T-cell (primary cell): ENCODE measurements at regions not wholly inside any gene's neighbourhood (a gene's known extent, or its start where the extent isn't known, plus 50 kb on each side); places are given as distances from the start of the nearest gene placed in this dataset.

Experiments used
- ATAC-seq, 4 experiments: fragments of 200-7000 bp in 3 of 4; fragments of 150-1000 bp in 1 of 4; cut with Tn5 transposase; replicated peaks in 1 of 4; 1 replicate in 3 of 4; 2 replicates in 1 of 4; pipeline ENCODE4 v1.10.0; 2021; ENCODE audit warnings: moderate library complexity in 3 of 4, mild to moderate bottlenecking in 2 of 4, moderate number of reproducible peaks in 1 of 4
- CTCF ChIA-PET, 2 donors: fragments of 300-600 bp; sonication (Branson Sonifier 250); formaldehyde crosslinking; loops; one replicate each; lab custom pipeline; 2022; ENCODE audit warnings: antibody characterized with exemption in 2 of 2; lab: Charles Lee
- POLR2A ChIA-PET, 2 donors: fragments of 300-600 bp; sonication (Branson Sonifier 250); formaldehyde crosslinking; loops; one replicate each; lab custom pipeline; 2022; ENCODE audit warnings: antibody characterized with exemption in 2 of 2; lab: Charles Lee
- DNase-seq, 35 experiments: peaks; one replicate each; pipeline versions ENCODE4 v3.0.0 to v3.0.0-alpha.2; 2013 to 2023
- H3K27ac ChIP-seq: one replicate; pipeline ENCODE4 v1.5.1; 2013; ENCODE audit warnings: low read length
- H3K27me3 ChIP-seq, 2 experiments: replicated peaks in 1 of 2; 1 replicate in 1 of 2; 2 replicates in 1 of 2; pipeline versions ENCODE4 v1.6.1 to v1.7.0; 2013; ENCODE audit warnings: low read length in 1 of 2, mixed read lengths in 1 of 2; ENCODE audit not compliant: control insufficient read depth in 2 of 2, insufficient read depth in 2 of 2; ENCODE audit errors: extremely low read depth in 1 of 2
- H3K36me3 ChIP-seq, 2 donors: 1 replicate in 1 of 2; 2 replicates in 1 of 2; pipeline versions ENCODE4 v1.6.1 to v1.7.0; 2013; ENCODE audit warnings: low read length in 1 of 2; ENCODE audit not compliant: control insufficient read depth in 2 of 2, insufficient read depth in 1 of 2; ENCODE audit errors: extremely low read depth in 1 of 2
- H3K4me1 ChIP-seq, 2 experiments: 1 replicate in 1 of 2; 2 replicates in 1 of 2; pipeline versions ENCODE4 v1.6.1 to v1.7.0; 2013; ENCODE audit warnings: low read length in 2 of 2, mixed read lengths in 1 of 2; ENCODE audit not compliant: insufficient read depth in 2 of 2, control insufficient read depth in 1 of 2; ENCODE audit errors: extremely low read depth in 1 of 2
- H3K4me3 ChIP-seq, 2 donors: 1 replicate in 1 of 2; 2 replicates in 1 of 2; pipeline versions ENCODE4 v1.5.1 to v1.7.0; 2013; ENCODE audit warnings: mild to moderate bottlenecking in 2 of 2, low read length in 1 of 2, moderate library complexity in 1 of 2; ENCODE audit not compliant: control insufficient read depth in 1 of 2; ENCODE audit errors: extremely low read depth in 1 of 2
- H3K9me3 ChIP-seq: 2 replicates; pipeline ENCODE4 v1.7.0; 2013
- H3K27ac Mint-ChIP-seq, 2 donors: one replicate each; pipeline ENCODE4 v1.8.0; 2020 to 2021; ENCODE audit warnings: mild to moderate bottlenecking in 2 of 2, mixed read lengths in 2 of 2
- H3K27me3 Mint-ChIP-seq, 2 donors: one replicate each; pipeline ENCODE4 v1.8.0; 2021 to 2022; ENCODE audit warnings: mixed read lengths in 2 of 2
- H3K36me3 Mint-ChIP-seq: one replicate; pipeline ENCODE4 v1.8.0; 2021; ENCODE audit warnings: mixed read lengths
- H3K4me1 Mint-ChIP-seq, 3 donors: one replicate each; pipeline ENCODE4 v1.8.0; 2020 to 2022; ENCODE audit warnings: mixed read lengths in 3 of 3, mild to moderate bottlenecking in 1 of 3
- H3K4me3 Mint-ChIP-seq, 3 donors: one replicate each; pipeline ENCODE4 v1.8.0; 2020 to 2022; ENCODE audit warnings: mild to moderate bottlenecking in 3 of 3, mixed read lengths in 3 of 3, moderate library complexity in 3 of 3
- H3K9me3 Mint-ChIP-seq, 3 donors: one replicate each; pipeline ENCODE4 v1.8.0; 2020 to 2022; ENCODE audit warnings: mixed read lengths in 3 of 3
- WGBS: methylation state at CpG from one replicate; pipeline ENCODE4 v1.1.5; 2013; ENCODE audit warnings: missing lambda C conversion rate; ENCODE audit not compliant: insufficient coverage; 5-methylcytosine and 5-hydroxymethylcytosine counted together

GRCh38 chr7:118009419-118009818 lies 136.2 kb upstream of the CTTNBP2 start:
- Histone ChIP-seq H3K9me3 (no peaks in the 10 kb centered on the region), H3K27ac (no peak overlapping the region), H3K36me3 (no peaks in the 10 kb centered on the region), H3K4me3 (no peak overlapping the region), H3K27me3 (no peaks in the 10 kb centered on the region), H3K4me1 (no peaks in the 10 kb centered on the region)
- Mint-ChIP-seq H3K36me3 (no peaks in the 10 kb centered on the region), H3K27ac (no peak overlapping the region), H3K4me1 (no peaks in the 10 kb centered on the region), H3K4me3 (no peak overlapping the region), H3K27me3 (no peaks in the 10 kb centered on the region), H3K9me3 (peaks cover 0 to 13% (median 0%) of the 10 kb centered on the region in 3 donors)
- CTCF ChIA-PET: no interaction called here
- ATAC-seq: no peak
- no CpG with 5 or more reads among the region's 2 CpGs for WGBS
- POLR2A ChIA-PET: no interaction called here
- DNase-seq: no peak

- H3K27ac ChIP-seq: no peak overlapping the region
- no peaks in the 10 kb centered on the region for H3K4me1 Mint-ChIP-seq
- no CpG with 5 or more reads among the region's 3 CpGs for WGBS
- no peak overlapping the region for H3K27ac Mint-ChIP-seq
- no peak for ATAC-seq
- no peak for DNase-seq
- H3K36me3 Mint-ChIP-seq: no peaks in the 10 kb centered on the region
- H3K36me3 ChIP-seq: no peaks in the 10 kb centered on the region
- H3K9me3 Mint-ChIP-seq: peaks cover 0 to 8% (median 0%) of the 10 kb centered on the region in 3 donors
- H3K4me1 ChIP-seq: no peaks in the 10 kb centered on the region
- no peaks in the 10 kb centered on the region for H3K9me3 ChIP-seq
- no peak overlapping the region for H3K4me3 ChIP-seq
- ChIA-PET POLR2A (no interaction called here), CTCF (no interaction called here)
- H3K27me3 ChIP-seq: peaks cover 0 to 3% of the 10 kb centered on the region in 2 experiments
- H3K27me3 Mint-ChIP-seq: no peaks in the 10 kb centered on the region
- no peak overlapping the region for H3K4me3 Mint-ChIP-seq
Observed at GRCh38 chr7:118011652-118012051, 138.4 kb upstream of the CTTNBP2 start.

- WGBS: no CpG with 5 or more reads among the region's 2 CpGs
- H3K36me3 Mint-ChIP-seq: no peaks in the 10 kb centered on the region
- CTCF ChIA-PET: interaction anchor here in 1 of 2 donors (0.5 kb wide), 1 partner anchor 13 kb away, joined by 4 read pairs; no protein-coding TSS in a partner anchor
Observed at GRCh38 chr7:118013252-118014010, 140.2 kb upstream of the CTTNBP2 start.

GRCh38 chr7:118022546-118022945 lies 149.3 kb upstream of the CTTNBP2 start:
- H3K4me3 Mint-ChIP-seq: no peak overlapping the region
- no peak for DNase-seq
- no peaks in the 10 kb centered on the region for H3K36me3 Mint-ChIP-seq
- no CpG with 5 or more reads among the region's 2 CpGs for WGBS
- H3K27me3 Mint-ChIP-seq: no peaks in the 10 kb centered on the region
- no peak overlapping the region for H3K27ac Mint-ChIP-seq
- Histone ChIP-seq H3K27ac (no peak overlapping the region), H3K9me3 (no peaks in the 10 kb centered on the region), H3K4me3 (no peak overlapping the region), H3K4me1 (no peaks in the 10 kb centered on the region), H3K27me3 (peaks cover 0 to 2% of the 10 kb centered on the region in 2 experiments), H3K36me3 (no peaks in the 10 kb centered on the region)
- ATAC-seq: no peak
- ChIA-PET POLR2A (no interaction called here), CTCF (no interaction called here)
- H3K9me3 Mint-ChIP-seq: peaks cover 3 to 14% (median 6%) of the 10 kb centered on the region in 3 donors
- H3K4me1 Mint-ChIP-seq: no peaks in the 10 kb centered on the region

More at GRCh38 chr7:118013252-118014010, 140.2 kb upstream of the CTTNBP2 start:
- Mint-ChIP-seq H3K4me1 (no peaks in the 10 kb centered on the region), H3K9me3 (peaks cover 5 to 8% (median 6%) of the 10 kb centered on the region in 3 donors), H3K4me3 (no peak overlapping the region), H3K27ac (no peak overlapping the region), H3K27me3 (peaks cover 0 to 3% of the 10 kb centered on the region in 2 donors)
- POLR2A ChIA-PET: no interaction called here
- no peaks in the 10 kb centered on the region for H3K36me3 ChIP-seq
- peaks cover 0 to 3% of the 10 kb centered on the region in 2 experiments for H3K27me3 ChIP-seq
- H3K9me3 ChIP-seq: no peaks in the 10 kb centered on the region
- DNase-seq (no peak), ATAC-seq (no peak)
- no peak overlapping the region for H3K27ac ChIP-seq
- no peaks in the 10 kb centered on the region for H3K4me1 ChIP-seq
- no peak overlapping the region for H3K4me3 ChIP-seq

GRCh38 chr7:118026791-118027190 lies 153.6 kb upstream of the CTTNBP2 start:
- Mint-ChIP-seq H3K4me1 (no peaks in the 10 kb centered on the region), H3K9me3 (peaks cover 0 to 4% (median 0%) of the 10 kb centered on the region in 3 donors), H3K36me3 (no peaks in the 10 kb centered on the region), H3K27ac (no peak overlapping the region), H3K27me3 (no peaks in the 10 kb centered on the region), H3K4me3 (no peak overlapping the region)
- no peaks in the 10 kb centered on the region for H3K4me1 ChIP-seq
- 91% methylated on average over 1 of the region's 2 CpGs for WGBS
- H3K27ac ChIP-seq: no peak overlapping the region
- CTCF ChIA-PET: interaction anchor here in 1 of 2 donors (0.7 kb wide), 1 partner anchor 13 kb away, joined by 4 read pairs; no protein-coding TSS in a partner anchor
- ATAC-seq (no peak), DNase-seq (no peak)
- H3K4me3 ChIP-seq: no peak overlapping the region
- POLR2A ChIA-PET: no interaction called here
- H3K27me3 ChIP-seq: peaks cover 0 to 2% of the 10 kb centered on the region in 2 experiments
- H3K36me3 ChIP-seq: no peaks in the 10 kb centered on the region
- no peaks in the 10 kb centered on the region for H3K9me3 ChIP-seq

GRCh38 chr7:118028226-118028625 lies 155.0 kb upstream of the CTTNBP2 start:
- no peak for ATAC-seq
- no CpG with 5 or more reads among the region's 5 CpGs for WGBS
- H3K9me3 ChIP-seq: no peaks in the 10 kb centered on the region

More at GRCh38 chr7:118028226-118028625, 155.0 kb upstream of the CTTNBP2 start:
- no peaks in the 10 kb centered on the region for H3K36me3 Mint-ChIP-seq
- CTCF ChIA-PET: no interaction called here
- POLR2A ChIA-PET: no interaction called here
- no peak overlapping the region for H3K4me3 Mint-ChIP-seq
- H3K4me3 ChIP-seq: no peak overlapping the region
- H3K4me1 Mint-ChIP-seq: no peaks in the 10 kb centered on the region
- H3K27ac Mint-ChIP-seq: no peak overlapping the region
- no peak overlapping the region for H3K27ac ChIP-seq
- H3K9me3 Mint-ChIP-seq: peaks cover 0 to 4% (median 0%) of the 10 kb centered on the region in 3 donors
- no peaks in the 10 kb centered on the region for H3K36me3 ChIP-seq
- H3K27me3 ChIP-seq: peaks cover 0 to 2% of the 10 kb centered on the region in 2 experiments
- DNase-seq: no peak
- H3K4me1 ChIP-seq: no peaks in the 10 kb centered on the region
- H3K27me3 Mint-ChIP-seq: no peaks in the 10 kb centered on the region
